HCT116 (cell line): ENCODE measurements at regions not wholly inside any gene's neighbourhood (a gene's known extent, or its start where the extent isn't known, plus 50 kb on each side); places are given as distances from the start of the nearest gene placed in this dataset.

ENCODE experiments used
- ATAC-seq: fragments of 200-7000 bp; cut with Tn5 transposase; 2 replicates; pipeline ENCODE4 v1.9.1; 2020; ENCODE audit warnings: mild to moderate bottlenecking, moderate library complexity
- BruUV-seq: library from RNA; stranded (reverse); fragments of 400-500 nt; replicated peaks from 2 replicates; lab custom pipeline; 2021; lab: Mats Ljungman, UMichigan
- CTCF ChIA-PET: fragments of 300-600 bp; sonication (Branson Sonifier 250); formaldehyde crosslinking; loops from one replicate; lab custom pipeline; 2021; ENCODE audit warnings: antibody characterized with exemption; lab: Charles Lee
- POLR2A ChIA-PET: fragments of 300-600, 350-600 bp; sonication (Branson Sonifier 250); formaldehyde crosslinking; loops from one replicate; lab custom pipeline; 2021; ENCODE audit warnings: antibody characterized with exemption; lab: Charles Lee
- RAD21 ChIA-PET, 2 experiments: fragments of 300-600 bp; sonication (Branson Sonifier 250); formaldehyde crosslinking; loops; one replicate each; lab custom pipeline; 2023; ENCODE audit warnings: low total read pairs in 2 of 2; ENCODE audit not compliant: uncharacterized antibody in 2 of 2, unreplicated experiment in 2 of 2, low non-redundant PET in 1 of 2; lab: Charles Lee
- DNase-seq: peaks from one replicate; pipeline ENCODE4 v3.0.0-alpha.2; 2010; ENCODE audit warnings: low read depth, low spot score
- H2AFZ ChIP-seq: fragments of 200-600 bp; shearing (Covaris generic), sonication (generic); 2 replicates; pipeline ENCODE4 v1.6.1; 2017; ENCODE audit warnings: low read depth, mixed run types, mixed read lengths, antibody characterized with exemption, low read length; ENCODE audit not compliant: poor library complexity, severe bottlenecking
- H3K27ac ChIP-seq: 2 replicates; pipeline ENCODE4 v1.5.1; 2012; ENCODE audit warnings: low read depth, low read length
- H3K27me3 ChIP-seq: fragments of 200-600 bp; sonication (generic); 2 replicates; pipeline ENCODE4 v1.6.1; 2016; ENCODE audit warnings: mixed run types, low read length, mixed read lengths; ENCODE audit not compliant: insufficient read depth
- H3K36me3 ChIP-seq, 2 experiments: fragments of 200-500 bp in 1 of 2; fragments of 200-600 bp in 1 of 2; sonication (Bioruptor generic) in 1 of 2; sonication (generic) in 1 of 2; 2 replicates each; pipeline versions ENCODE4 v1.5.1 to v1.6.1; 2014 to 2016; ENCODE audit warnings: low read length in 2 of 2, inconsistent platforms in 1 of 2, mixed read lengths in 1 of 2, mixed run types in 1 of 2; ENCODE audit not compliant: insufficient read depth in 2 of 2, control insufficient read depth in 1 of 2
- H3K4me1 ChIP-seq, 2 experiments: fragments of 200-600 bp in 1 of 2; sonication (generic) in 1 of 2; 2 replicates each; pipeline versions ENCODE4 v1.5.1 to v1.6.1; 2012 to 2017; ENCODE audit warnings: low read length in 2 of 2, inconsistent platforms in 1 of 2, mild to moderate bottlenecking in 1 of 2, mixed read lengths in 1 of 2, mixed run types in 1 of 2, moderate library complexity in 1 of 2; ENCODE audit not compliant: insufficient read depth in 2 of 2, control insufficient read depth in 1 of 2
- H3K4me2 ChIP-seq: fragments of 200-600 bp; sonication (generic); 2 replicates; pipeline ENCODE4 v1.6.1; 2017; ENCODE audit warnings: mixed run types, low read length, mixed read lengths
- H3K4me3 ChIP-seq, 2 experiments: fragments of 200-600 bp in 1 of 2; sonication (generic) in 1 of 2; replicated peaks in 1 of 2; 2 replicates each; pipeline ENCODE4 v1.5.1; 2011 to 2016; ENCODE audit warnings: low read length in 2 of 2, control low read depth in 1 of 2, low read depth in 1 of 2, mild to moderate bottlenecking in 1 of 2, mixed read lengths in 1 of 2, mixed run types in 1 of 2
- H3K79me2 ChIP-seq: fragments of 200-600 bp; sonication (generic); 2 replicates; pipeline ENCODE4 v1.6.1; 2017; ENCODE audit warnings: mild to moderate bottlenecking, mixed run types, low read length, moderate library complexity, mixed read lengths; ENCODE audit not compliant: insufficient read depth
- H3K9ac ChIP-seq: fragments of 200-600 bp; sonication (generic); 2 replicates; pipeline ENCODE4 v1.6.1; 2016; ENCODE audit warnings: low read length, mixed read lengths
- H3K9me2 ChIP-seq: fragments of 200-600 bp; sonication (generic), shearing (Covaris generic); 2 replicates; pipeline ENCODE4 v1.6.1; 2017; ENCODE audit warnings: mixed run types, mild to moderate bottlenecking, moderate library complexity; ENCODE audit not compliant: insufficient read depth
- H3K9me3 ChIP-seq, 2 experiments: fragments of 200-500 bp in 1 of 2; fragments of 200-600 bp in 1 of 2; sonication (Bioruptor generic) in 1 of 2; sonication (generic) in 1 of 2; 2 replicates each; pipeline ENCODE4 v1.6.1; 2014 to 2017; ENCODE audit warnings: low read length in 2 of 2, mixed read lengths in 2 of 2, inconsistent platforms in 1 of 2, low read depth in 1 of 2, mild to moderate bottlenecking in 1 of 2, mixed run types in 1 of 2, moderate library complexity in 1 of 2; ENCODE audit not compliant: control insufficient read depth in 1 of 2, insufficient read depth in 1 of 2
- H4K20me1 ChIP-seq: fragments of 200-600 bp; sonication (generic), shearing (Covaris generic); 2 replicates; pipeline ENCODE4 v1.6.1; 2017; ENCODE audit warnings: mixed run types, mild to moderate bottlenecking, moderate library complexity; ENCODE audit not compliant: insufficient read depth
- EGR1 ChIP-seq: IDR thresholded peaks from 2 replicates; pipeline ENCODE4 v1.6.1; 2012; ENCODE audit warnings: low read depth
- EZH2 ChIP-seq: fragments of 200-600 bp; sonication (generic); IDR thresholded peaks from 2 replicates; pipeline ENCODE4 v1.6.1; 2017; ENCODE audit warnings: antibody characterized with exemption, mixed run types
- FOSL1 ChIP-seq: IDR thresholded peaks from 2 replicates; pipeline ENCODE4 v1.6.1; 2012; ENCODE audit warnings: low read depth
- JUND ChIP-seq: IDR thresholded peaks from 2 replicates; pipeline ENCODE4 v1.6.1; 2012
- POLR2A ChIP-seq: IDR thresholded peaks from 2 replicates; pipeline ENCODE4 v1.7.0; 2011; ENCODE audit warnings: borderline replicate concordance; ENCODE audit not compliant: insufficient read depth, insufficient read length; ENCODE audit errors: extremely low read depth
- POLR2AphosphoS5 ChIP-seq: IDR thresholded peaks from 2 replicates; pipeline ENCODE4 v1.6.1; 2011; ENCODE audit warnings: mild to moderate bottlenecking, low read depth, low read length, moderate library complexity
- RAD21 ChIP-seq: IDR thresholded peaks from 2 replicates; pipeline ENCODE4 v1.6.1; 2012; ENCODE audit warnings: low read depth, mild to moderate bottlenecking
- SRF ChIP-seq: IDR thresholded peaks from 2 replicates; pipeline ENCODE4 v1.6.1; 2012; ENCODE audit warnings: low read depth
- ZFX ChIP-seq: fragments of 450-650 bp; IDR thresholded peaks from 2 replicates; pipeline ENCODE4 v1.6.1; 2017
- intact Hi-C: fragments of 100-400 bp; cut with micrococcal nuclease; formaldehyde crosslinking; loops from 2 replicates; pipeline ENCODE4 v1.10.0; 2022
- TF ChIP-seq, protein P1 (sequence below): IDR thresholded peaks from 2 replicates; pipeline ENCODE4 v1.6.1; 2012
- TF ChIP-seq, protein P2 (sequence below), 3 experiments: fragments of 200-600 bp in 1 of 3; sonication (generic) in 1 of 3; IDR thresholded peaks in 2 of 3; conservative IDR thresholded peaks in 1 of 3; 2 replicates each; pipeline ENCODE4 v1.5.1; 2012 to 2017; ENCODE audit warnings: low read depth in 2 of 3, low read length in 2 of 3, antibody characterized with exemption in 1 of 3, borderline replicate concordance in 1 of 3, control low read depth in 1 of 3, mild to moderate bottlenecking in 1 of 3, mixed read lengths in 1 of 3, mixed run types in 1 of 3, moderate library complexity in 1 of 3; ENCODE audit not compliant: insufficient read depth in 1 of 3
- TF ChIP-seq, protein P3 (sequence below): IDR thresholded peaks from 2 replicates; pipeline ENCODE4 v1.6.1; 2012; ENCODE audit warnings: low read depth

DNA sequence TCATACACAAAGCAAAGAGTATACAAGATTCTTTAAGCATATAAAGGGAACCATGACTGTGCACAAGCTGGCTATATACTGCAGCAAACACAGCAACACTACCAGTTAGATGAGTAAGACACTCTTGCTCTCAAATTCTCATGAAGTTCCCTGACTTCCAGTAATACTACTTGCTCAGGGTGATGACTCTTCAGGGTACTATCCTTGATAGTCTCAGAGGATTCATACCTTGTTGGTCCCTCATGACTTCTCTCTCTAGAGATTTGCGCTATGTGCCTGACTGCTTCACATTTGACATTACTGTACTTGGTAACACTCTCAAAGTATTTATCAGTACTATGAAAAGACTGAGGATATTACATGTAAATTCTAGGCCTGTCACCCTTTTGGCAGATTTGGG lies 159.8 kb upstream of the ZRANB2 start:
- H3K36me3 ChIP-seq, result no peaks in the 10 kb centered on the region

DNA sequence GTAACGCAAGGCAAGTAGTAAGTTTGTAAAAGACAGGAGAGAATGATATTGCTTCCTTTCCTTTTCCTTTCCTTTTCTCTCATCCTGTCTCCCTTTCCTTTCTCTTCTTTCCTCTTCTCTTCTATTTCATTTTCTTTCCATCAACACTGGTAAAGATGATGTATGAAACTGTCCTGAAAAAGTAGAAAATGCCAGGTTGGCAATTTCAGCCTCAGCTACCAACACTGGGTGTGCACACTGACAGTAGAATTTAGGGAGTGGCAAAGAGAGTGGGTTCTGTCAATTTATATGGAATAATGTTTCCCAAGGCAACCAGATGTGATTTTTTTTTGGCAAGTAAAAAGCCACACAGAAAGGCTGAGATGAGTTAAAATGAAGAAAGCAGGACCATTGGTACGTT lies 155.7 kb upstream of the ZRANB2 start:
- ChIA-PET POLR2A (no interaction called here), RAD21 (no interaction called here), CTCF (no interaction called here)
- no peak for TF ChIP-seq SRF
- no peak for TF ChIP-seq EGR1
- TF ChIP-seq, protein P1, sequence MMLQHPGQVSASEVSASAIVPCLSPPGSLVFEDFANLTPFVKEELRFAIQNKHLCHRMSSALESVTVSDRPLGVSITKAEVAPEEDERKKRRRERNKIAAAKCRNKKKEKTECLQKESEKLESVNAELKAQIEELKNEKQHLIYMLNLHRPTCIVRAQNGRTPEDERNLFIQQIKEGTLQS, result no peak
- TF ChIP-seq RAD21, result no peak
- TF ChIP-seq, protein P2, sequence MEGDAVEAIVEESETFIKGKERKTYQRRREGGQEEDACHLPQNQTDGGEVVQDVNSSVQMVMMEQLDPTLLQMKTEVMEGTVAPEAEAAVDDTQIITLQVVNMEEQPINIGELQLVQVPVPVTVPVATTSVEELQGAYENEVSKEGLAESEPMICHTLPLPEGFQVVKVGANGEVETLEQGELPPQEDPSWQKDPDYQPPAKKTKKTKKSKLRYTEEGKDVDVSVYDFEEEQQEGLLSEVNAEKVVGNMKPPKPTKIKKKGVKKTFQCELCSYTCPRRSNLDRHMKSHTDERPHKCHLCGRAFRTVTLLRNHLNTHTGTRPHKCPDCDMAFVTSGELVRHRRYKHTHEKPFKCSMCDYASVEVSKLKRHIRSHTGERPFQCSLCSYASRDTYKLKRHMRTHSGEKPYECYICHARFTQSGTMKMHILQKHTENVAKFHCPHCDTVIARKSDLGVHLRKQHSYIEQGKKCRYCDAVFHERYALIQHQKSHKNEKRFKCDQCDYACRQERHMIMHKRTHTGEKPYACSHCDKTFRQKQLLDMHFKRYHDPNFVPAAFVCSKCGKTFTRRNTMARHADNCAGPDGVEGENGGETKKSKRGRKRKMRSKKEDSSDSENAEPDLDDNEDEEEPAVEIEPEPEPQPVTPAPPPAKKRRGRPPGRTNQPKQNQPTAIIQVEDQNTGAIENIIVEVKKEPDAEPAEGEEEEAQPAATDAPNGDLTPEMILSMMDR (IDR thresholded peaks at IDR 0.05 in 2 of 3, conservative IDR thresholded peaks at IDR 0.05 in 1 of 3; ENCODE audit: borderline replicate concordance in 1 of 3, insufficient read depth in 1 of 3, low read depth in 2 of 3, low read length in 2 of 3), result no peak
- no peak for TF ChIP-seq POLR2A
- no peak for TF ChIP-seq POLR2AphosphoS5
- TF ChIP-seq JUND, result no peak
- no peak overlapping the region for H3K27ac ChIP-seq
- H2AFZ ChIP-seq, result no peak overlapping the region
- no peaks in the 10 kb centered on the region for H4K20me1 ChIP-seq
- H3K9me3 ChIP-seq, result no peaks in the 10 kb centered on the region
- H3K79me2 ChIP-seq, result no peaks in the 10 kb centered on the region
- BruUV-seq, result no TSS peak
- ATAC-seq (no peak), DNase-seq (no peak)
- H3K4me2 ChIP-seq, result no peak overlapping the region
- H3K9me2 ChIP-seq, result no peaks in the 10 kb centered on the region
- no peak overlapping the region for H3K4me3 ChIP-seq
- intact Hi-C loops, result no loop called here
- no peak overlapping the region for H3K9ac ChIP-seq
- H3K36me3 ChIP-seq, result no peaks in the 10 kb centered on the region
- no peaks in the 10 kb centered on the region for H3K27me3 ChIP-seq
- H3K4me1 ChIP-seq, result no peaks in the 10 kb centered on the region

More for the DNA sequence above, 159.8 kb upstream of the ZRANB2 start:
- Histone ChIP-seq H3K27ac (no peak overlapping the region), H2AFZ (no peak overlapping the region), H3K4me3 (no peak overlapping the region), H3K9me2 (no peaks in the 10 kb centered on the region), H3K9me3 (no peaks in the 10 kb centered on the region), H3K79me2 (no peaks in the 10 kb centered on the region), H3K9ac (no peak overlapping the region), H3K27me3 (no peaks in the 10 kb centered on the region), H4K20me1 (no peaks in the 10 kb centered on the region), H3K4me2 (no peak overlapping the region), H3K4me1 (no peaks in the 10 kb centered on the region)
- ChIA-PET CTCF (no interaction called here), POLR2A (no interaction called here), RAD21 (no interaction called here)
- no peak for ATAC-seq
- TF ChIP-seq ZFX, result no peak
- no peak for TF ChIP-seq FOSL1
- TF ChIP-seq, protein P3, sequence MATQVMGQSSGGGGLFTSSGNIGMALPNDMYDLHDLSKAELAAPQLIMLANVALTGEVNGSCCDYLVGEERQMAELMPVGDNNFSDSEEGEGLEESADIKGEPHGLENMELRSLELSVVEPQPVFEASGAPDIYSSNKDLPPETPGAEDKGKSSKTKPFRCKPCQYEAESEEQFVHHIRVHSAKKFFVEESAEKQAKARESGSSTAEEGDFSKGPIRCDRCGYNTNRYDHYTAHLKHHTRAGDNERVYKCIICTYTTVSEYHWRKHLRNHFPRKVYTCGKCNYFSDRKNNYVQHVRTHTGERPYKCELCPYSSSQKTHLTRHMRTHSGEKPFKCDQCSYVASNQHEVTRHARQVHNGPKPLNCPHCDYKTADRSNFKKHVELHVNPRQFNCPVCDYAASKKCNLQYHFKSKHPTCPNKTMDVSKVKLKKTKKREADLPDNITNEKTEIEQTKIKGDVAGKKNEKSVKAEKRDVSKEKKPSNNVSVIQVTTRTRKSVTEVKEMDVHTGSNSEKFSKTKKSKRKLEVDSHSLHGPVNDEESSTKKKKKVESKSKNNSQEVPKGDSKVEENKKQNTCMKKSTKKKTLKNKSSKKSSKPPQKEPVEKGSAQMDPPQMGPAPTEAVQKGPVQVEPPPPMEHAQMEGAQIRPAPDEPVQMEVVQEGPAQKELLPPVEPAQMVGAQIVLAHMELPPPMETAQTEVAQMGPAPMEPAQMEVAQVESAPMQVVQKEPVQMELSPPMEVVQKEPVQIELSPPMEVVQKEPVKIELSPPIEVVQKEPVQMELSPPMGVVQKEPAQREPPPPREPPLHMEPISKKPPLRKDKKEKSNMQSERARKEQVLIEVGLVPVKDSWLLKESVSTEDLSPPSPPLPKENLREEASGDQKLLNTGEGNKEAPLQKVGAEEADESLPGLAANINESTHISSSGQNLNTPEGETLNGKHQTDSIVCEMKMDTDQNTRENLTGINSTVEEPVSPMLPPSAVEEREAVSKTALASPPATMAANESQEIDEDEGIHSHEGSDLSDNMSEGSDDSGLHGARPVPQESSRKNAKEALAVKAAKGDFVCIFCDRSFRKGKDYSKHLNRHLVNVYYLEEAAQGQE, result no peak
- no peak for TF ChIP-seq POLR2A
- no peak for TF ChIP-seq EZH2
- TF ChIP-seq JUND, result no peak
- BruUV-seq, result no TSS peak
- intact Hi-C loops, result no loop called here
- DNase-seq, result no peak
